NCI-H1048 (cell line): ENCODE measurements at regions not wholly inside any gene's neighbourhood (a gene's known extent, or its start where the extent isn't known, plus 50 kb on each side); places are given as distances from the start of the nearest gene placed in this dataset.

Experiments
- DNase-seq: peaks from one replicate; lab custom pipeline; 2025; lab: John Stamatoyannopoulos, UW

- no peak for DNase-seq
These were observed 181.1 kb upstream of the UBL3 start for GRCh38 chr13:30031488-30031887.

GRCh38 chr13:30030141-30030750 lies 179.8 kb upstream of the UBL3 start:
- no peak for DNase-seq

GRCh38 chr13:30027569-30028455 lies 177.4 kb upstream of the UBL3 start:
- DNase-seq = no peak

GRCh38 chr13:30026909-30027308 lies 176.5 kb upstream of the UBL3 start:
- DNase-seq = no peak

- DNase-seq = no peak
These were observed 175.7 kb upstream of the UBL3 start for GRCh38 chr13:30026093-30026492.

- DNase-seq = no peak
These were observed 174.9 kb upstream of the UBL3 start for GRCh38 chr13:30025351-30025750.

- DNase-seq = no peak
These were observed 173.9 kb upstream of the UBL3 start for GRCh38 chr13:30024125-30024865.

GRCh38 chr13:30023196-30023895 lies 172.9 kb upstream of the UBL3 start:
- no peak for DNase-seq

- DNase-seq = no peak
These were observed 172.4 kb upstream of the UBL3 start for GRCh38 chr13:30022796-30023195.

GRCh38 chr13:30022256-30022655 lies 171.8 kb upstream of the UBL3 start:
- no peak for DNase-seq

- DNase-seq = no peak
These were observed 171.2 kb upstream of the UBL3 start for GRCh38 chr13:30021611-30022010.

GRCh38 chr13:30020726-30021312 lies 170.4 kb upstream of the UBL3 start:
- DNase-seq = no peak

- no peak for DNase-seq
These were observed 169.5 kb upstream of the UBL3 start for GRCh38 chr13:30019648-30020626.

- no peak for DNase-seq
These were observed 167.5 kb upstream of the UBL3 start for GRCh38 chr13:30017880-30018279.

GRCh38 chr13:30016398-30016797 lies 166.0 kb upstream of the UBL3 start:
- DNase-seq = no peak

- DNase-seq = no peak
These were observed 159.0 kb upstream of the UBL3 start for GRCh38 chr13:30009411-30009810.

GRCh38 chr13:30006246-30006645 lies 155.8 kb upstream of the UBL3 start:
- DNase-seq = no peak

- DNase-seq = no peak
These were observed 153.8 kb upstream of the UBL3 start for GRCh38 chr13:30004204-30004603.

GRCh38 chr13:30002577-30002976 lies 152.2 kb upstream of the UBL3 start:
- no peak for DNase-seq

- no peak for DNase-seq
These were observed 150.0 kb upstream of the UBL3 start for GRCh38 chr13:30000370-30000765.
